Choroid plexus epithelial cell (primary cell): ENCODE measurements at regions not wholly inside any gene's neighbourhood (a gene's known extent, or its start where the extent isn't known, plus 50 kb on each side); places are given as distances from the start of the nearest gene placed in this dataset.
"Not testable (repeated sequence)": the region's sequence is repeated elsewhere in the genome, so short reads cannot be mapped to it uniquely, and the experiment has no call there.

Source experiments
- DNase-seq: peaks from one replicate; pipeline ENCODE4 v3.0.0-alpha.2; 2010; ENCODE audit warnings: low read depth
- H3K4me3 ChIP-seq: 2 replicates; pipeline ENCODE4 v1.5.1; 2011; ENCODE audit warnings: low read depth, mild to moderate bottlenecking, control low read depth, low read length, moderate library complexity
- TF ChIP-seq, protein P1 (sequence below): conservative IDR thresholded peaks from 2 replicates; pipeline ENCODE4 v1.5.1; 2011; ENCODE audit warnings: low read depth, mild to moderate bottlenecking, control low read depth, inconsistent platforms, low read length, moderate library complexity

- not testable (repeated sequence) for DNase-seq, H3K4me3 ChIP-seq
Measured at GRCh38 chr2:55124682-55125081, 74.4 kb upstream of the RTN4 start.

DNA sequence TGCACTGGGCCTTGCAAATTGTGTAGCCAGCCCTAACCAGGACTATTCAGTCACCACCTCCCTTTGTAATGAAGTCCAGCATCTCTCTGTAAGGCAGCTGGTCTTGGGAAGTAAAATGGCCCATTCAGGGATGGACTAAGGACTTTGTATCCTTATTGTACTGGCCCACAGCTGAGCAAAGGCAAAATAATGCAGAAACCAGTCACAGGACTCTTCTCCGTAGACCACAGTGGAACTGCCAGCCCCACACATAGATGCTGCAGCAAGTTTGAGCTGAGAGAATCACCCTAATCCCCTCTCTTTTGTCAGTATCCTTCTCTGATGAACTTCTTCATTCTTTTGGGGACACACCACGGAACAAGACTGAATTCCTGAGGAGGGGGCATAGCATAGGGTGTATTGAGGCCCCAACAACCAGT lies 73.6 kb upstream of the RTN4 start:
- TF ChIP-seq, protein P1, sequence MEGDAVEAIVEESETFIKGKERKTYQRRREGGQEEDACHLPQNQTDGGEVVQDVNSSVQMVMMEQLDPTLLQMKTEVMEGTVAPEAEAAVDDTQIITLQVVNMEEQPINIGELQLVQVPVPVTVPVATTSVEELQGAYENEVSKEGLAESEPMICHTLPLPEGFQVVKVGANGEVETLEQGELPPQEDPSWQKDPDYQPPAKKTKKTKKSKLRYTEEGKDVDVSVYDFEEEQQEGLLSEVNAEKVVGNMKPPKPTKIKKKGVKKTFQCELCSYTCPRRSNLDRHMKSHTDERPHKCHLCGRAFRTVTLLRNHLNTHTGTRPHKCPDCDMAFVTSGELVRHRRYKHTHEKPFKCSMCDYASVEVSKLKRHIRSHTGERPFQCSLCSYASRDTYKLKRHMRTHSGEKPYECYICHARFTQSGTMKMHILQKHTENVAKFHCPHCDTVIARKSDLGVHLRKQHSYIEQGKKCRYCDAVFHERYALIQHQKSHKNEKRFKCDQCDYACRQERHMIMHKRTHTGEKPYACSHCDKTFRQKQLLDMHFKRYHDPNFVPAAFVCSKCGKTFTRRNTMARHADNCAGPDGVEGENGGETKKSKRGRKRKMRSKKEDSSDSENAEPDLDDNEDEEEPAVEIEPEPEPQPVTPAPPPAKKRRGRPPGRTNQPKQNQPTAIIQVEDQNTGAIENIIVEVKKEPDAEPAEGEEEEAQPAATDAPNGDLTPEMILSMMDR = no peak
- no peak overlapping the region for H3K4me3 ChIP-seq
- no peak for DNase-seq

- no peak overlapping the region for H3K4me3 ChIP-seq
- TF ChIP-seq, protein P1 = no peak
- peak; percentile 65 for DNase-seq
Measured at GRCh38 chr2:55120634-55121359, 70.5 kb upstream of the RTN4 start.

DNA sequence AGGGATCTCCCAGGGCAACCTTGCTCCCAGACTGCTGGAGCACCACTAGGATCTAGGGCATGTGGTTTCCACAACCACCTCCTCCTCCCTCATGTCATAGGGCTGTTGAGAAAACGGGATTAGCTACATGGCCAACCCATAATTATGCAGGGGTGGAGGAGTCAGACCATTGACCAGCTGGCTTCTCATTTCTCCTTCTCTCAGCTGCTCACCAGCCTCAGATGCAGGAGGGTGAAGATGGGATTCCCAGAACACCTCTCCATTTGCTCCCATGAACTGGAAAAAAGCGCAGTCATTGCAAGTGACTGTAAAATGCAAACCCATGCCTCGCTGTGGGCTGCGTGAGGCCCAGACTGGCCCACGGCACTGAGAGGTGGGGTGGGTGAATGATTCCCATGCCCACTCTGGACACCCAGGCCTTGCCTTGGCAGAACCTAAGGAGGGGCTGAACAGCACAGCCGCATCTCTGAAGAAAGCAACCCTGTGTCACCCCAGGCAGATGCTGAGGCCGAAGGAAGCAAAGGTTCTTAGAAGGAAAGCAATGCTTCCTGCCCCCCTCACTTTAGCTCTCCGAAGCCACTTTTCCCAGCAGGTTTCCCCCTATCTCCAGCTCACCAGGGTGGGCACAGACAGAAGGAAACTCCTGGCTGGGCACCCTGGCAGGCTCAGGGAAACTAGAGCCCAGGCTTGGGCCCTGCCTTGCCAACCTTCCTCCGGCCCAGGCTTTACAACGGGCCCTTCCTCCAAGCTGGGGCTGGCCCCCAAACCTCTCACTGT lies 69.6 kb upstream of the RTN4 start:
- no peak for DNase-seq
- H3K4me3 ChIP-seq = no peak overlapping the region
- TF ChIP-seq, protein P1 = no peak

GRCh38 chr2:55118643-55119083 lies 68.4 kb upstream of the RTN4 start:
- TF ChIP-seq, protein P1 = no peak
- no peak overlapping the region for H3K4me3 ChIP-seq

GRCh38 chr2:55116966-55117365 lies 66.7 kb upstream of the RTN4 start:
- TF ChIP-seq, protein P1 = no peak
- H3K4me3 ChIP-seq = no peak overlapping the region
- no peak for DNase-seq

More at GRCh38 chr2:55118643-55119083, 68.4 kb upstream of the RTN4 start:
- DNase-seq = no peak

GRCh38 chr2:55116598-55116964 lies 66.3 kb upstream of the RTN4 start:
- no peak for DNase-seq
- H3K4me3 ChIP-seq = no peak overlapping the region
- TF ChIP-seq, protein P1 = no peak
